Colonic mucosa (tissue), 4 donors: ENCODE measurements at regions not wholly inside any gene's neighbourhood (a gene's known extent, or its start where the extent isn't known, plus 50 kb on each side); places are given as distances from the start of the nearest gene placed in this dataset.

Experiments
- DNase-seq: peaks from one replicate; pipeline ENCODE4 v3.0.0-alpha.2; 2020
- H3K27ac ChIP-seq: fragments of 200-600 bp; one replicate; pipeline ENCODE4 v1.8.0; 2021
- H3K27me3 ChIP-seq: fragments of 200-600 bp; one replicate; pipeline ENCODE4 v1.8.0; 2021
- H3K36me3 ChIP-seq: fragments of 200-600 bp; one replicate; pipeline ENCODE4 v1.8.0; 2021
- H3K4me1 ChIP-seq: fragments of 200-600 bp; one replicate; pipeline ENCODE4 v1.8.0; 2021; ENCODE audit warnings: mild to moderate bottlenecking
- H3K4me3 ChIP-seq: fragments of 200-600 bp; one replicate; pipeline ENCODE4 v1.8.0; 2021
- H3K9ac ChIP-seq, 2 donors: one replicate each; pipeline ENCODE4 v1.7.0; 2013; ENCODE audit warnings: control low read depth in 2 of 2, low read depth in 2 of 2, low read length in 2 of 2
- H3K9me3 ChIP-seq: fragments of 200-600 bp; one replicate; pipeline ENCODE4 v1.8.0; 2021
- intact Hi-C: fragments of 100-400 bp; cut with DNase I; formaldehyde crosslinking; loops from one replicate; pipeline ENCODE4 v1.14.1; 2022
- TF ChIP-seq, protein P1 (sequence below): fragments of 200-600 bp; IDR thresholded peaks from one replicate; pipeline ENCODE4 v1.8.0; 2022; ENCODE audit warnings: antibody characterized with exemption, mild to moderate bottlenecking
- donor health status: healthy.
- donor health status: DM: no; HTN: no; CAD: no.
- donor health status: DM: no; HTN: no; CAD: no.

- TF ChIP-seq, protein P1, sequence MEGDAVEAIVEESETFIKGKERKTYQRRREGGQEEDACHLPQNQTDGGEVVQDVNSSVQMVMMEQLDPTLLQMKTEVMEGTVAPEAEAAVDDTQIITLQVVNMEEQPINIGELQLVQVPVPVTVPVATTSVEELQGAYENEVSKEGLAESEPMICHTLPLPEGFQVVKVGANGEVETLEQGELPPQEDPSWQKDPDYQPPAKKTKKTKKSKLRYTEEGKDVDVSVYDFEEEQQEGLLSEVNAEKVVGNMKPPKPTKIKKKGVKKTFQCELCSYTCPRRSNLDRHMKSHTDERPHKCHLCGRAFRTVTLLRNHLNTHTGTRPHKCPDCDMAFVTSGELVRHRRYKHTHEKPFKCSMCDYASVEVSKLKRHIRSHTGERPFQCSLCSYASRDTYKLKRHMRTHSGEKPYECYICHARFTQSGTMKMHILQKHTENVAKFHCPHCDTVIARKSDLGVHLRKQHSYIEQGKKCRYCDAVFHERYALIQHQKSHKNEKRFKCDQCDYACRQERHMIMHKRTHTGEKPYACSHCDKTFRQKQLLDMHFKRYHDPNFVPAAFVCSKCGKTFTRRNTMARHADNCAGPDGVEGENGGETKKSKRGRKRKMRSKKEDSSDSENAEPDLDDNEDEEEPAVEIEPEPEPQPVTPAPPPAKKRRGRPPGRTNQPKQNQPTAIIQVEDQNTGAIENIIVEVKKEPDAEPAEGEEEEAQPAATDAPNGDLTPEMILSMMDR, result no peak
- no peaks in the 10 kb centered on the region for H3K4me1 ChIP-seq
- H3K36me3 ChIP-seq, result no peaks in the 10 kb centered on the region
- no peak for DNase-seq
- H3K9ac ChIP-seq, result no peak overlapping the region
- H3K9me3 ChIP-seq, result no peaks in the 10 kb centered on the region
- H3K27ac ChIP-seq, result no peak overlapping the region
- H3K27me3 ChIP-seq, result no peaks in the 10 kb centered on the region
- no peak overlapping the region for H3K4me3 ChIP-seq
- intact Hi-C loops, result no loop called here
Measured at GRCh38 chr12:45102818-45103217, 51.9 kb upstream of the DBX2 start.

- TF ChIP-seq, protein P1, result no peak
- intact Hi-C loops, result no loop called here
- no peaks in the 10 kb centered on the region for H3K9me3 ChIP-seq
- H3K27me3 ChIP-seq, result no peaks in the 10 kb centered on the region
- H3K9ac ChIP-seq, result no peak overlapping the region
- H3K4me1 ChIP-seq, result no peaks in the 10 kb centered on the region
- H3K36me3 ChIP-seq, result no peaks in the 10 kb centered on the region
- DNase-seq, result no peak
- H3K27ac ChIP-seq, result no peak overlapping the region
- no peak overlapping the region for H3K4me3 ChIP-seq
Measured at GRCh38 chr12:45105996-45106395, 55.1 kb upstream of the DBX2 start.

DNA sequence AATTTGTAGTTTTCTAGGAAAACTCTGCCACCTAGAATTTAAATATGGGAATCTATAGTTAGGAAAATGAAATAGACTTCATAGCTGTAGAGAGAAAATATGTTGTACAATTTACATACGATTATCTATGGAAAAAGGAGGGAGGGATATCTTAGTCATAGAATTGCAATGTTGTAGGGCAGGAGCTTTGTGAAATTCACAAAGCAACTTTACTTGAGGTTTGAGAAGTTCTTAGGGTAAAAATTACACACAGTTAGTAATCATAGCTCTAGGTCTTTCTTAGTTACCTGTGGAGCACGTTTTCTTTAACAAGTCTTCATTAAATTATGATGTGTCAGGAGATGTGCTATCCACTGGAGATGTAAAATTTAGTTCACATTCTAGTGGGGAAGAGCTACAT lies 61.4 kb upstream of the DBX2 start:
- Histone ChIP-seq H3K27ac (no peak overlapping the region), H3K9ac (no peak overlapping the region), H3K4me3 (no peak overlapping the region), H3K9me3 (no peaks in the 10 kb centered on the region), H3K36me3 (no peaks in the 10 kb centered on the region), H3K27me3 (no peaks in the 10 kb centered on the region), H3K4me1 (no peaks in the 10 kb centered on the region)
- DNase-seq, result no peak
- TF ChIP-seq, protein P1, result no peak
- intact Hi-C loops, result no loop called here

DNA sequence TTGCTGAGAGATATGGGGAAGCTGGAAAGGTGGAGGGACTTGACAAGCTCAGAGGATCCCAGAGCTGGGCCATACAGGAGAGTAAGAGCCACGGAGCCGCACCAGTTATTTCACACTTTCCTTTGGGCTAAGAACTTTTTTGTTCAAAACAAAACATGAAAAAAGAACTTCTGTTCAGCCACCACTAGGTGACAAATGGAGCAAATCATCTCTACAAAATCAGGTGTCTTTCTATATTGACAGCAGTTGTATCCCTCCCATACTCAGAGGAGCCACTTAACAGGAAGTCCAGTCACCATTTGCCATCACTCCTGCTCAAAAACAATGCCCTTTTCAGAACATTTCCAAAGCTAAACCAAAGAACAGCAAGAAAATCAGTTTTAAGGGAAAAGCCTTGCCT lies 70.3 kb upstream of the DBX2 start:
- Histone ChIP-seq H3K27ac (no peak overlapping the region), H3K27me3 (no peaks in the 10 kb centered on the region), H3K9me3 (no peaks in the 10 kb centered on the region), H3K4me3 (no peak overlapping the region), H3K4me1 (no peaks in the 10 kb centered on the region), H3K9ac (no peak overlapping the region), H3K36me3 (no peaks in the 10 kb centered on the region)
- TF ChIP-seq, protein P1, result no peak
- DNase-seq, result no peak
- intact Hi-C loops, result no loop called here

GRCh38 chr12:45122768-45123380 lies 72.0 kb upstream of the DBX2 start:
- TF ChIP-seq, protein P1, result peak; percentile 21
- intact Hi-C loops, result no loop called here
- Histone ChIP-seq H3K9ac (no peak overlapping the region), H3K4me1 (no peaks in the 10 kb centered on the region), H3K27me3 (no peaks in the 10 kb centered on the region), H3K4me3 (no peak overlapping the region), H3K27ac (no peak overlapping the region), H3K9me3 (no peaks in the 10 kb centered on the region), H3K36me3 (no peaks in the 10 kb centered on the region)
- no peak for DNase-seq
